GM12878 (cell line): ENCODE measurements at regions not wholly inside any gene's neighbourhood (a gene's known extent, or its start where the extent isn't known, plus 50 kb on each side); places are given as distances from the start of the nearest gene placed in this dataset.

Source experiments
- ATAC-seq: fragments of 200-7000 bp; cut with Tn5 transposase; 3 replicates; pipeline ENCODE4 v1.9.1; 2020; ENCODE audit warnings: mild to moderate bottlenecking, moderate library complexity
- BruUV-seq: library from RNA; stranded (reverse); fragments of 400-500 nt; replicated peaks from 2 replicates; lab custom pipeline; 2021; lab: Mats Ljungman, UMichigan
- CTCF ChIA-PET: fragments of 300-600 bp; sonication (Branson Sonifier 250); formaldehyde crosslinking; extraction: SDS; loops from one replicate; lab custom pipeline; 2021; ENCODE audit warnings: inconsistent platforms; lab: Yijun Ruan, JAX
- POLR2A ChIA-PET: fragments of 350-600 bp; formaldehyde crosslinking; extraction: SDS; loops from one replicate; lab custom pipeline; 2021; ENCODE audit warnings: inconsistent platforms; lab: Charles Lee
- RAD21 ChIA-PET: fragments of 300-600 bp; sonication (Branson Sonifier 250); formaldehyde crosslinking; loops from one replicate; lab custom pipeline; 2023; ENCODE audit warnings: antibody characterized with exemption; ENCODE audit not compliant: unreplicated experiment; lab: Charles Lee
- SMC1A ChIA-PET: fragments of 300-600 bp; sonication (Branson Sonifier 250); formaldehyde crosslinking; loops from one replicate; lab custom pipeline; 2023; ENCODE audit not compliant: unreplicated experiment, uncharacterized antibody; lab: Charles Lee
- DNase-seq: peaks from one replicate; pipeline ENCODE4 v3.0.0-alpha.2; 2011; ENCODE audit warnings: low read depth, low spot score
- FAIRE-seq: peaks from 3 replicates; lab custom pipeline; 2011; peaks lifted over from hg19 to GRCh38; lab: Jason Lieb, UNC
- H2AFZ ChIP-seq: 2 replicates; pipeline ENCODE4 v1.6.0; 2011; ENCODE audit warnings: low read depth, low read length, control low read depth; ENCODE audit not compliant: control insufficient read depth
- H3K27ac ChIP-seq: 2 replicates; pipeline ENCODE4 v1.5.1; 2011; ENCODE audit warnings: control low read depth; ENCODE audit not compliant: control insufficient read depth, insufficient read depth
- H3K27me3 ChIP-seq, 2 experiments: replicated peaks in 1 of 2; 2 replicates each; pipeline versions ENCODE4 v1.6.0 to v1.6.1; 2011; ENCODE audit warnings: low read length in 1 of 2; ENCODE audit not compliant: control insufficient read depth in 2 of 2, insufficient read depth in 2 of 2
- H3K36me3 ChIP-seq, 2 experiments: 2 replicates each; pipeline ENCODE4 v1.5.1; 2011; ENCODE audit warnings: low read length in 1 of 2; ENCODE audit not compliant: control insufficient read depth in 2 of 2, insufficient read depth in 2 of 2
- H3K4me1 ChIP-seq: 2 replicates; pipeline ENCODE4 v1.6.1; 2011; ENCODE audit warnings: mild to moderate bottlenecking, low read length, moderate library complexity, mixed read lengths; ENCODE audit not compliant: control insufficient read depth, insufficient read depth
- H3K4me2 ChIP-seq: 2 replicates; pipeline ENCODE4 v1.6.0; 2011; ENCODE audit warnings: control low read depth; ENCODE audit not compliant: control insufficient read depth, insufficient read depth
- H3K4me3 ChIP-seq: fragments of 200-600 bp; sonication (generic); 2 replicates; pipeline ENCODE4 v1.5.1; 2016
- H3K79me2 ChIP-seq: 2 replicates; pipeline ENCODE4 v1.6.0; 2011; ENCODE audit warnings: low read length; ENCODE audit not compliant: control insufficient read depth, insufficient read depth
- H3K9ac ChIP-seq: 2 replicates; pipeline ENCODE4 v1.8.0; 2011; ENCODE audit warnings: low read length, control low read depth, mixed read lengths; ENCODE audit not compliant: control insufficient read depth, insufficient read depth
- H3K9me3 ChIP-seq: replicated peaks from 3 replicates; pipeline ENCODE4 v1.5.1; 2011; ENCODE audit warnings: mild to moderate bottlenecking, low read length; ENCODE audit not compliant: control insufficient read depth, insufficient read depth
- H4K20me1 ChIP-seq: 2 replicates; pipeline ENCODE4 v1.6.0; 2011; ENCODE audit not compliant: control insufficient read depth, insufficient read depth
- CBFB ChIP-seq: IDR thresholded peaks from 2 replicates; pipeline ENCODE4 v1.6.1; 2016; ENCODE audit warnings: antibody characterized with exemption, low read depth
- CBX3 ChIP-seq: fragments of 200-600 bp; sonication (generic); IDR thresholded peaks from 2 replicates; pipeline ENCODE4 v1.6.1; 2016; ENCODE audit warnings: low read depth, borderline replicate concordance
- CREB1 ChIP-seq: IDR thresholded peaks from 2 replicates; pipeline ENCODE4 v1.6.1; 2012; ENCODE audit warnings: low read depth, mild to moderate bottlenecking, inconsistent platforms
- FOS ChIP-seq: IDR thresholded peaks from 3 replicates; pipeline ENCODE4 v1.6.1; 2011; ENCODE audit warnings: borderline replicate concordance; ENCODE audit not compliant: insufficient read length; ENCODE audit errors: extremely low read depth
- HDAC2 ChIP-seq: fragments of 200-600 bp; sonication (generic); IDR thresholded peaks from 2 replicates; pipeline ENCODE4 v1.6.1; 2017
- MEF2A ChIP-seq: IDR thresholded peaks from 2 replicates; pipeline ENCODE4 v1.6.1; 2011; ENCODE audit warnings: low read depth, mild to moderate bottlenecking, low read length, moderate library complexity; ENCODE audit not compliant: insufficient read depth
- MYB ChIP-seq: fragments of 150-350 bp; IDR thresholded peaks from 2 replicates; pipeline ENCODE4 v1.6.1; 2014; ENCODE audit warnings: mild to moderate bottlenecking, low read depth, low read length, borderline replicate concordance
- SIN3A ChIP-seq: IDR thresholded peaks from 2 replicates; pipeline ENCODE4 v1.6.1; 2012; ENCODE audit warnings: low read depth, low read length, improper control_type of control experiment
- STAT1 ChIP-seq: fragments of 450-650 bp; conservative IDR thresholded peaks from 2 replicates; pipeline ENCODE4 v1.6.1; 2014; ENCODE audit warnings: antibody characterized with exemption, mild to moderate bottlenecking
- ZBTB40 ChIP-seq: fragments of 450-650 bp; IDR thresholded peaks from 2 replicates; pipeline ENCODE4 v1.6.1; 2016; ENCODE audit warnings: mild to moderate bottlenecking, moderate library complexity, borderline replicate concordance
- WGBS: methylation state at CpG from one replicate; pipeline ENCODE4 v1.1.6; 2016; ENCODE audit warnings: low lambda C conversion rate; ENCODE audit not compliant: insufficient replicate concordance, insufficient coverage; ENCODE audit errors: missing lambda C conversion rate; 5-methylcytosine and 5-hydroxymethylcytosine counted together
- in situ Hi-C: fragments of 300-500 bp; cut with MboI; formaldehyde crosslinking; loops from 9 replicates; pipeline ENCODE4 v1.14.3; 2018; ENCODE audit warnings: mixed read lengths
- intact Hi-C: fragments of 100-400 bp; cut with micrococcal nuclease; formaldehyde crosslinking; loops from one replicate; pipeline ENCODE4 v1.14.2; 2022; ENCODE audit not compliant: unreplicated experiment
- TF ChIP-seq, protein P1 (sequence below): fragments of 450-650 bp; formaldehyde crosslinking; IDR thresholded peaks from 2 replicates; pipeline ENCODE4 v1.4.0; 2020; ENCODE audit warnings: mild to moderate bottlenecking, moderate library complexity

GRCh38 chr1:189424746-189425331 is 1052.8 kb downstream of the BRINP3 start:
- H4K20me1 ChIP-seq = no peaks in the 10 kb centered on the region
- H3K9me3 ChIP-seq = no peaks in the 10 kb centered on the region

More at GRCh38 chr1:189424746-189425331, 1052.8 kb downstream of the BRINP3 start:
- no peaks in the 10 kb centered on the region for H3K27me3 ChIP-seq
- RAD21 ChIA-PET = no interaction called here
- POLR2A ChIA-PET = no interaction called here
- ATAC-seq = no peak
- H2AFZ ChIP-seq = no peak overlapping the region
- no peak overlapping the region for H3K4me3 ChIP-seq
- intact Hi-C loops = no loop called here
- no peak for TF ChIP-seq MEF2A
- no peak for TF ChIP-seq CREB1
- no peak for TF ChIP-seq CBX3
- TF ChIP-seq HDAC2 = no peak
- no peak for TF ChIP-seq STAT1
- no peak for TF ChIP-seq CBFB
- TF ChIP-seq, protein P1, sequence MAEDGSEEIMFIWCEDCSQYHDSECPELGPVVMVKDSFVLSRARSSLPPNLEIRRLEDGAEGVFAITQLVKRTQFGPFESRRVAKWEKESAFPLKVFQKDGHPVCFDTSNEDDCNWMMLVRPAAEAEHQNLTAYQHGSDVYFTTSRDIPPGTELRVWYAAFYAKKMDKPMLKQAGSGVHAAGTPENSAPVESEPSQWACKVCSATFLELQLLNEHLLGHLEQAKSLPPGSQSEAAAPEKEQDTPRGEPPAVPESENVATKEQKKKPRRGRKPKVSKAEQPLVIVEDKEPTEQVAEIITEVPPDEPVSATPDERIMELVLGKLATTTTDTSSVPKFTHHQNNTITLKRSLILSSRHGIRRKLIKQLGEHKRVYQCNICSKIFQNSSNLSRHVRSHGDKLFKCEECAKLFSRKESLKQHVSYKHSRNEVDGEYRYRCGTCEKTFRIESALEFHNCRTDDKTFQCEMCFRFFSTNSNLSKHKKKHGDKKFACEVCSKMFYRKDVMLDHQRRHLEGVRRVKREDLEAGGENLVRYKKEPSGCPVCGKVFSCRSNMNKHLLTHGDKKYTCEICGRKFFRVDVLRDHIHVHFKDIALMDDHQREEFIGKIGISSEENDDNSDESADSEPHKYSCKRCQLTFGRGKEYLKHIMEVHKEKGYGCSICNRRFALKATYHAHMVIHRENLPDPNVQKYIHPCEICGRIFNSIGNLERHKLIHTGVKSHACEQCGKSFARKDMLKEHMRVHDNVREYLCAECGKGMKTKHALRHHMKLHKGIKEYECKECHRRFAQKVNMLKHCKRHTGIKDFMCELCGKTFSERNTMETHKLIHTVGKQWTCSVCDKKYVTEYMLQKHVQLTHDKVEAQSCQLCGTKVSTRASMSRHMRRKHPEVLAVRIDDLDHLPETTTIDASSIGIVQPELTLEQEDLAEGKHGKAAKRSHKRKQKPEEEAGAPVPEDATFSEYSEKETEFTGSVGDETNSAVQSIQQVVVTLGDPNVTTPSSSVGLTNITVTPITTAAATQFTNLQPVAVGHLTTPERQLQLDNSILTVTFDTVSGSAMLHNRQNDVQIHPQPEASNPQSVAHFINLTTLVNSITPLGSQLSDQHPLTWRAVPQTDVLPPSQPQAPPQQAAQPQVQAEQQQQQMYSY (CRISPR knock-in tag) = no peak
- no peak for TF ChIP-seq ZBTB40
- no peak for TF ChIP-seq MYB
- no peak for TF ChIP-seq SIN3A
- TF ChIP-seq FOS = no peak
- TF ChIP-seq, all 136 proteins: peak for 0
- Histone ChIP-seq H3K4me1 (no peaks in the 10 kb centered on the region), H3K36me3 (no peaks in the 10 kb centered on the region), H3K27ac (no peak overlapping the region), H3K4me2 (no peak overlapping the region), H3K79me2 (no peaks in the 10 kb centered on the region), H3K9ac (no peak overlapping the region)
- ChIA-PET CTCF (no interaction called here), SMC1A (no interaction called here)
- 4% methylated on average over 2 of the region's 2 CpGs for WGBS
- no peak for DNase-seq
- FAIRE-seq = no peak
- in situ Hi-C loops = no loop called here
- no TSS peak for BruUV-seq
